HepG2 (cell line): ENCODE measurements at regions not wholly inside any gene's neighbourhood (a gene's known extent, or its start where the extent isn't known, plus 50 kb on each side); places are given as distances from the start of the nearest gene placed in this dataset.

Experiments
- EP300 ChIP-seq, 3 experiments: sonication (generic) in 1 of 3; formaldehyde crosslinking in 1 of 3; IDR thresholded peaks; 2 replicates each; pipeline versions ENCODE4 v1.5.1 to v1.6.1; 2011 to 2020; ENCODE audit warnings: low read depth in 2 of 3, low read length in 2 of 3, borderline replicate concordance in 1 of 3, improper control_type of control experiment in 1 of 3, mild to moderate bottlenecking in 1 of 3, missing genetic modification reagents in 1 of 3, moderate library complexity in 1 of 3
- MXI1 ChIP-seq: IDR thresholded peaks from 3 replicates; pipeline ENCODE4 v1.6.1; 2012; ENCODE audit warnings: low read depth, low read length, inconsistent platforms, borderline replicate concordance
- NCOA2 ChIP-seq: sonication (generic); formaldehyde crosslinking; IDR thresholded peaks from 2 replicates; pipeline ENCODE4 v1.8.0; 2022; ENCODE audit warnings: inconsistent platforms
- TF ChIP-seq, protein P1 (sequence below): sonication (generic); formaldehyde crosslinking; IDR thresholded peaks from 2 replicates; pipeline ENCODE4 v1.5.0; 2020; ENCODE audit warnings: mild to moderate bottlenecking, missing genetic modification reagents, moderate library complexity
- TF ChIP-seq, protein P2 (sequence below): sonication (generic); formaldehyde crosslinking; IDR thresholded peaks from 2 replicates; pipeline ENCODE4 v1.8.0; 2022; ENCODE audit warnings: mild to moderate bottlenecking, missing genetic modification reagents, borderline replicate concordance

DNA sequence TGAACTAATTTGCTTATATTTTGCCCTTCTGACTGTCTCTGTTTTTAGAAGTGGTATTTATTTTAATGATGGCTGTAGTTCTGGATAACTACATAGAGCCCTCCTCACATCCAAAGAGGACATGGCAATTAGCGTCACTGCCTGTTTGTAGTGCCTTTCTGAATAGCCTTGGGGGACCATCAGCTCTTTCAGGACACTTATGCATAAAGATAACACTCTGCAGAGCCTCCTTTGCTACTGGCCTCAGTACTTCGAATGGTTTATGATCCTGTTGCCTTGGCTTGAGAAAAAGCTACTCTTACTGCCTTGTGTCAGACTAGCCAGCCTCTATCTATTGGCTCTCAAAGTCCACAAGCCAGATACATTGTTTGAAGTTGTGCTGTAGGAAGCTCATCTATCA, 105.4 kb upstream of the SPRED1 start:
- TF ChIP-seq, protein P1, sequence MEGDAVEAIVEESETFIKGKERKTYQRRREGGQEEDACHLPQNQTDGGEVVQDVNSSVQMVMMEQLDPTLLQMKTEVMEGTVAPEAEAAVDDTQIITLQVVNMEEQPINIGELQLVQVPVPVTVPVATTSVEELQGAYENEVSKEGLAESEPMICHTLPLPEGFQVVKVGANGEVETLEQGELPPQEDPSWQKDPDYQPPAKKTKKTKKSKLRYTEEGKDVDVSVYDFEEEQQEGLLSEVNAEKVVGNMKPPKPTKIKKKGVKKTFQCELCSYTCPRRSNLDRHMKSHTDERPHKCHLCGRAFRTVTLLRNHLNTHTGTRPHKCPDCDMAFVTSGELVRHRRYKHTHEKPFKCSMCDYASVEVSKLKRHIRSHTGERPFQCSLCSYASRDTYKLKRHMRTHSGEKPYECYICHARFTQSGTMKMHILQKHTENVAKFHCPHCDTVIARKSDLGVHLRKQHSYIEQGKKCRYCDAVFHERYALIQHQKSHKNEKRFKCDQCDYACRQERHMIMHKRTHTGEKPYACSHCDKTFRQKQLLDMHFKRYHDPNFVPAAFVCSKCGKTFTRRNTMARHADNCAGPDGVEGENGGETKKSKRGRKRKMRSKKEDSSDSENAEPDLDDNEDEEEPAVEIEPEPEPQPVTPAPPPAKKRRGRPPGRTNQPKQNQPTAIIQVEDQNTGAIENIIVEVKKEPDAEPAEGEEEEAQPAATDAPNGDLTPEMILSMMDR (CRISPR knock-in tag), result no peak
- TF ChIP-seq EP300 (IDR thresholded peaks at IDR 0.05; ENCODE audit: low read depth in 2 of 2, low read length in 2 of 2) (no peak), EP300 (CRISPR knock-in tag; IDR thresholded peaks at IDR 0.05; ENCODE audit: borderline replicate concordance) (no peak), NCOA2 (CRISPR knock-in tag) (no peak), MXI1 (no peak)
- TF ChIP-seq, protein P2, sequence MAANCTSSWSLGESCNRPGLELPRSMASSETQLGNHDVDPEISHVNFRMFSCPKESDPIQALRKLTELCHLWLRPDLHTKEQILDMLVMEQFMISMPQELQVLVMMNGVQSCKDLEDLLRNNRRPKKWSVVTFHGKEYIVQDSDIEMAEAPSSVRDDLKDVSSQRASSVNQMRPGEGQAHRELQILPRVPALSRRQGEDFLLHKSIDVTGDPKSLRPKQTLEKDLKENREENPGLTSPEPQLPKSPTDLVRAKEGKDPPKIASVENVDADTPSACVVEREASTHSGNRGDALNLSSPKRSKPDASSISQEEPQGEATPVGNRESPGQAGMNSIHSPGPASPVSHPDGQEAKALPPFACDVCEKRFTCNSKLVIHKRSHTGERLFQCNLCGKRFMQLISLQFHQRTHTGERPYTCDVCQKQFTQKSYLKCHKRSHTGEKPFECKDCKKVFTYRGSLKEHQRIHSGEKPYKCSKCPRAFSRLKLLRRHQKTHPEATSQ (CRISPR knock-in tag), result no peak
